A673 (cell line): ENCODE measurements at regions not wholly inside any gene's neighbourhood (a gene's known extent, or its start where the extent isn't known, plus 50 kb on each side); places are given as distances from the start of the nearest gene placed in this dataset.

Experiments used
- EZH2 ChIP-seq: fragments of 200-600 bp; sonication (generic); IDR thresholded peaks from 2 replicates; pipeline ENCODE4 v1.6.1; 2017; ENCODE audit warnings: borderline replicate concordance, low read depth, mild to moderate bottlenecking, mixed read lengths, antibody characterized with exemption, low read length; ENCODE audit not compliant: poor library complexity, severe bottlenecking
- TF ChIP-seq, protein P1 (sequence below): fragments of 300-800, 200-600 bp; sonication (generic); conservative IDR thresholded peaks from 2 replicates; pipeline ENCODE4 v1.5.1; 2017; ENCODE audit warnings: low read depth, mild to moderate bottlenecking, antibody characterized with exemption, low read length, moderate library complexity, mixed read lengths

DNA sequence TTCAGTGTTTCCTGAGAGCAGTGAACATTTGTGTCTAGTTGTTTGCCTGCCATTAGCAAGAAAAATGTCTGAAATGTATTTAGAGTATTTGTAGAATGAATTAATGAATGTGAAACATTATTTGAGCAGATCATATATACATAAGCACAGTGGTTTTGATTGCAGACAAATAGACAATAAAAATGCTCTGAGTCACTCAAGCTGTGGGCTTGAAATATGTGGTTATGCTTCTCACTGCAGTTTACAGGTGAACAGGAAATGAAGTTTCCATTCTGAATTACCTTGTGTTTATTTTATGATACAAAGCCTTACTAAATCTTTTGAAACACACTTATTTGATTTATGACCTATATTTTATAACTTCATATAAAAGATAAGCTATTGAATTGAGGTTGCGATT lies 827.7 kb downstream of the TMTC2 start:
- TF ChIP-seq, protein P1, sequence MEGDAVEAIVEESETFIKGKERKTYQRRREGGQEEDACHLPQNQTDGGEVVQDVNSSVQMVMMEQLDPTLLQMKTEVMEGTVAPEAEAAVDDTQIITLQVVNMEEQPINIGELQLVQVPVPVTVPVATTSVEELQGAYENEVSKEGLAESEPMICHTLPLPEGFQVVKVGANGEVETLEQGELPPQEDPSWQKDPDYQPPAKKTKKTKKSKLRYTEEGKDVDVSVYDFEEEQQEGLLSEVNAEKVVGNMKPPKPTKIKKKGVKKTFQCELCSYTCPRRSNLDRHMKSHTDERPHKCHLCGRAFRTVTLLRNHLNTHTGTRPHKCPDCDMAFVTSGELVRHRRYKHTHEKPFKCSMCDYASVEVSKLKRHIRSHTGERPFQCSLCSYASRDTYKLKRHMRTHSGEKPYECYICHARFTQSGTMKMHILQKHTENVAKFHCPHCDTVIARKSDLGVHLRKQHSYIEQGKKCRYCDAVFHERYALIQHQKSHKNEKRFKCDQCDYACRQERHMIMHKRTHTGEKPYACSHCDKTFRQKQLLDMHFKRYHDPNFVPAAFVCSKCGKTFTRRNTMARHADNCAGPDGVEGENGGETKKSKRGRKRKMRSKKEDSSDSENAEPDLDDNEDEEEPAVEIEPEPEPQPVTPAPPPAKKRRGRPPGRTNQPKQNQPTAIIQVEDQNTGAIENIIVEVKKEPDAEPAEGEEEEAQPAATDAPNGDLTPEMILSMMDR: no peak
- no peak for TF ChIP-seq EZH2
